Loucy (cell line): ENCODE measurements at regions not wholly inside any gene's neighbourhood (a gene's known extent, or its start where the extent isn't known, plus 50 kb on each side); places are given as distances from the start of the nearest gene placed in this dataset.

Source experiments
- EZH2phosphoT487 ChIP-seq: fragments of 200-600 bp; IDR thresholded peaks from 2 replicates; pipeline ENCODE4 v1.6.1; 2018; ENCODE audit warnings: antibody characterized with exemption, mild to moderate bottlenecking, moderate library complexity, borderline replicate concordance
- TF ChIP-seq, protein P1 (sequence below): fragments of 200-600 bp; sonication (generic); conservative IDR thresholded peaks from 2 replicates; pipeline ENCODE4 v1.5.1; 2014; ENCODE audit warnings: mild to moderate bottlenecking, antibody characterized with exemption, low read length

DNA sequence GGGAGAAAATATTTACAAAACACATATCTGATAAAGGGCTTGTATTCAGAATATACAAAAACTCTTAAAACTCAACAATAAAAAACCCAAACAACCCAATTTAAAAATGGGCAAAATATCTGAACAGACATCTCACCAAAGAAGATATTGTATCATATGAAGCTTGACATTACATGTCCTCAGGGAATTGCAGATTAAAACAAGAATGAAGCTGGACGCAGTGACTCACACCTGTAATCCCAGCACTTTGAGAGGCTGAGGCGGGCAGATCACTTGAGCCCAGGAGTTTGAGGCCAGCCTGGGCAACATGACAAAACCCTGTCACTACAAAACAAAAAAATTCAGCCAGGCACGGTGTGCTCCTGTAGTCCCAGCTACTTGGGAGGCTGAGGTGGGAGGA, 135.4 kb upstream of the AKIRIN2 start:
- TF ChIP-seq, protein P1, sequence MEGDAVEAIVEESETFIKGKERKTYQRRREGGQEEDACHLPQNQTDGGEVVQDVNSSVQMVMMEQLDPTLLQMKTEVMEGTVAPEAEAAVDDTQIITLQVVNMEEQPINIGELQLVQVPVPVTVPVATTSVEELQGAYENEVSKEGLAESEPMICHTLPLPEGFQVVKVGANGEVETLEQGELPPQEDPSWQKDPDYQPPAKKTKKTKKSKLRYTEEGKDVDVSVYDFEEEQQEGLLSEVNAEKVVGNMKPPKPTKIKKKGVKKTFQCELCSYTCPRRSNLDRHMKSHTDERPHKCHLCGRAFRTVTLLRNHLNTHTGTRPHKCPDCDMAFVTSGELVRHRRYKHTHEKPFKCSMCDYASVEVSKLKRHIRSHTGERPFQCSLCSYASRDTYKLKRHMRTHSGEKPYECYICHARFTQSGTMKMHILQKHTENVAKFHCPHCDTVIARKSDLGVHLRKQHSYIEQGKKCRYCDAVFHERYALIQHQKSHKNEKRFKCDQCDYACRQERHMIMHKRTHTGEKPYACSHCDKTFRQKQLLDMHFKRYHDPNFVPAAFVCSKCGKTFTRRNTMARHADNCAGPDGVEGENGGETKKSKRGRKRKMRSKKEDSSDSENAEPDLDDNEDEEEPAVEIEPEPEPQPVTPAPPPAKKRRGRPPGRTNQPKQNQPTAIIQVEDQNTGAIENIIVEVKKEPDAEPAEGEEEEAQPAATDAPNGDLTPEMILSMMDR: no peak
- TF ChIP-seq EZH2phosphoT487: no peak
